HAP-1 (cell line): ENCODE measurements at regions not wholly inside any gene's neighbourhood (a gene's known extent, or its start where the extent isn't known, plus 50 kb on each side); places are given as distances from the start of the nearest gene placed in this dataset.

Experiments
- DNase-seq, 2 experiments: peaks; one replicate each; pipeline ENCODE4 v3.0.0-alpha.2; 2016 to 2020; ENCODE audit warnings: low spot score in 2 of 2
- H3K27me3 ChIP-seq: fragments of 250-450 bp; sonication (Bioruptor Pico); 2 replicates; pipeline ENCODE4 v1.5.1; 2020; ENCODE audit warnings: low read depth, mild to moderate bottlenecking, moderate library complexity
- H3K36me3 ChIP-seq: fragments of 250-450 bp; sonication (Bioruptor Pico); replicated peaks from 2 replicates; pipeline ENCODE4 v1.5.1; 2020; ENCODE audit warnings: mild to moderate bottlenecking
- H3K4me1 ChIP-seq: fragments of 250-450 bp; sonication (Bioruptor Pico); 2 replicates; pipeline ENCODE4 v1.5.1; 2020; ENCODE audit warnings: mild to moderate bottlenecking
- H3K4me3 ChIP-seq: fragments of 250-450 bp; sonication (Bioruptor Pico); 2 replicates; pipeline ENCODE4 v1.5.1; 2020; ENCODE audit warnings: mild to moderate bottlenecking, moderate library complexity
- H3K9me3 ChIP-seq: fragments of 250-450 bp; sonication (Bioruptor Pico); 2 replicates; pipeline ENCODE4 v1.5.1; 2020; ENCODE audit warnings: mild to moderate bottlenecking, moderate library complexity
- in situ Hi-C: fragments of 300-500 bp; cut with MboI; formaldehyde crosslinking; loops from 3 replicates; pipeline ENCODE4 v1.14.3; 2020; ENCODE audit warnings: low sequenced_read_pairs, inconsistent platforms, mixed read lengths

- no peaks in the 10 kb centered on the region for H3K9me3 ChIP-seq
- no peaks in the 10 kb centered on the region for H3K27me3 ChIP-seq
- H3K4me3 ChIP-seq = no peak overlapping the region
- no peaks in the 10 kb centered on the region for H3K36me3 ChIP-seq
- DNase-seq = no peak
- H3K4me1 ChIP-seq = no peaks in the 10 kb centered on the region
- in situ Hi-C loops = no loop called here
Measured at GRCh38 chr19:16000024-16000663, 51.3 kb downstream of the OR10H4 start.

- in situ Hi-C loops = no loop called here
- Histone ChIP-seq H3K4me1 (no peaks in the 10 kb centered on the region), H3K36me3 (no peaks in the 10 kb centered on the region), H3K4me3 (no peak overlapping the region), H3K9me3 (no peaks in the 10 kb centered on the region), H3K27me3 (no peaks in the 10 kb centered on the region)
- DNase-seq = no peak
Measured at GRCh38 chr19:16001481-16002312, 52.9 kb downstream of the OR10H4 start.

- Histone ChIP-seq H3K27me3 (no peaks in the 10 kb centered on the region), H3K36me3 (no peaks in the 10 kb centered on the region), H3K4me1 (no peaks in the 10 kb centered on the region), H3K4me3 (no peak overlapping the region), H3K9me3 (no peaks in the 10 kb centered on the region)
- no peak for DNase-seq
- in situ Hi-C loops = no loop called here
Measured at GRCh38 chr19:16002406-16003384, 53.9 kb downstream of the OR10H4 start.

GRCh38 chr19:16003391-16003790 is 54.6 kb downstream of the OR10H4 start:
- in situ Hi-C loops = no loop called here
- Histone ChIP-seq H3K9me3 (no peaks in the 10 kb centered on the region), H3K4me3 (no peak overlapping the region), H3K36me3 (no peaks in the 10 kb centered on the region), H3K4me1 (no peaks in the 10 kb centered on the region), H3K27me3 (no peaks in the 10 kb centered on the region)
- DNase-seq = no peak

DNA sequence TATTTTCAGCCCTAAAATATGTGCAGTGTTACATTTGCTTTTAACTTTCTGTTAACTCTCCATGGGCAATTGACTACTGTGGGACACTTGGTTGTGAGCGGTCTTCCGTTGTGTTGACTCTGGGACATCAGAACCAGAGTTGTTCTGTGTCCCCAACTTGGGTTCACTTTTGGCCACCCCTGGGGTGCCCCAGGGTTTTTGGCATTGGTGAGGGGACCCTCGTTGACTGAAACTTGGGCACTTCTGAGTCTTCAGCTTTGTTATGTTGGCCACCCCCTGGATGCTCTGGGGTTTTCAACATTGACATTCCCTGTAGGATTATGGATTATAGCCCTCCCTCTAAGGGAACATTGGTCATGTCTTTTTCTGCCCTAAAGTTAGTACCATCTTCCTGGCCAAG is 57.1 kb downstream of the OR10H4 start:
- no peaks in the 10 kb centered on the region for H3K9me3 ChIP-seq
- in situ Hi-C loops = no loop called here
- no peak overlapping the region for H3K4me3 ChIP-seq
- H3K36me3 ChIP-seq = no peaks in the 10 kb centered on the region
- no peak for DNase-seq
- H3K4me1 ChIP-seq = no peaks in the 10 kb centered on the region
- H3K27me3 ChIP-seq = no peaks in the 10 kb centered on the region

GRCh38 chr19:16012552-16012951 is 63.7 kb upstream of the TPM4 start:
- Histone ChIP-seq H3K36me3 (no peaks in the 10 kb centered on the region), H3K4me1 (no peaks in the 10 kb centered on the region), H3K4me3 (no peak overlapping the region), H3K27me3 (no peaks in the 10 kb centered on the region), H3K9me3 (no peaks in the 10 kb centered on the region)
- no peak for DNase-seq
- in situ Hi-C loops = no loop called here

DNA sequence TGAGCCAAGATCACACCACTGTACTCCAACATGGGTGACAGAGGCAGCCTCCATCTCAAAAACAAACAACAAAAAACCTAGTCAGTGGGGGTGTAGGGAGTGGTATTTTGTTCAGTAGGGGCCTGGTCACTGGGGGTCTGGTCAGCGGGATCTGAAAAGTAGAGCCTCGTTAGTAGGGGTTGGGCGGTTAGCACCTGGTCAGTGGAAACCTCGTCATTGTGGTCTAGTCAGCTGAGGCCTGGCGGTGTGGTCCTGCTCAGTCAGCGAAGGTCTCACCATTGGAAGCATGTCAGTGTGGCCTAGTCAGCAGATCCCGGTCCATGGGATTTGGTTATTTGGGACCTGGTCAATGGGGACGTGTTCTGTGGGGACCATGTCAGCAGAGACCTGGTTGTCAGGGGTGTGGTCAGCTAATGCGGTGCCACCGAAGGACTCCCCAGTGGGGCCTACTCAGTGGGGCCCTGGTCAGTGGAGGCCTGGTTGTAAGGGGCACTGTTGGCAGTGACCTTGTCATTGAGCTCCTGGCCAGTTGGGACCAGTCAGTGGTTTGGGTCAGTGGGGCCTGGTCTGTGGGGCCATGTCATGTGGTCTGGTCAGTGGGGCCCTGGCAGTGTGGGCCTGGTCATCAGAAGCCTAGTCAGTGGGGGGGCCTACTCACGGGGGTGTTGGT is 63.0 kb upstream of the TPM4 start:
- Histone ChIP-seq H3K4me3 (no peak overlapping the region), H3K9me3 (no peaks in the 10 kb centered on the region), H3K27me3 (no peaks in the 10 kb centered on the region), H3K4me1 (no peaks in the 10 kb centered on the region), H3K36me3 (no peaks in the 10 kb centered on the region)
- in situ Hi-C loops = no loop called here
- DNase-seq = no peak

DNA sequence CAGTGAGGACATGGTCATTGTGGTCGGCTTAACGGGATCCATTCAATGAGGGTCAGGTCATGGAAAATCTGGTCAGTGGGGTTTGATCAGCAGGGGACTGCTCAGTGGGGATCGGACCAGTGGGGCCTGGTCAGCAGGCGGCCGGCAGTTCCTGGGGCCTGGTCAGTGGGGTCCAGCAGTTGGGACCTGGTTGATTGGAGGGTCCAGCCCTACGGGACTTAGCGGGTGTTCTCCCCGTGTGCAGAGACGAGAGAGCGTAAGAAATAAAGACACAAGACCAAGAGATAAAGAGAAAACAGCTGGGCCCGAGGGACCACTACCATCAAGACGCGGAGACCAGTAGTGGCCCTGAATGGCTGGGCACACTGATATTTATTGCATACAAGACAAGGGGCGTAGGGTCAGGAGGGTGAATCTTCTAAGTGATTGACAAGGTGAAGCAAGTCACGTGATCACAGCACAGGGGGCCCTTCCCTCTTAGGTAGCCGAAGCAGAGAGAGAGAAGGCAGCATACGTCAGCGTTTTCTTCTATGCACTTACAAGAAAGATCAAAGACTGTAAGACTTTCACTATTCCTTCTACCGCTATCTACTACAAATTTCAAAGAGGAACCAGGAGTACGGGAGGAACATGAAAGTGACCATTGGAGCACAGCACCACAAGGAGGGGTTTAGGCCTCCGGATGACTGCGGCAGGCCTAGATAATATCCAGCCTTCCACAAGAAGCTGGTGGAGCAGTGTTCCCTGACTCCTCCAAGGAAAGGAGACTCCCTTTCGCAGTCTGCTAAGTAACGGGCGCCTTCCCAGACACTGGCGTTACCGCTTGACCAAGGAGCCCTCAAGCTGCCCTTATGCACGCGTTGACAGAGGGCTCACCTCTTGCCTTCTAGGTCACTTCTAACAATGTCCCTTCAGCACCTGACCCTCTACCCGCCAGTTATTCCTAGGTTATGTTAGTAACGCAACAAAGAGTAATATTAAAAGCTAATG is 62.1 kb upstream of the TPM4 start:
- no peak overlapping the region for H3K4me3 ChIP-seq
- no peaks in the 10 kb centered on the region for H3K9me3 ChIP-seq
- in situ Hi-C loops = no loop called here
- no peak for DNase-seq
- H3K36me3 ChIP-seq = no peaks in the 10 kb centered on the region
- H3K4me1 ChIP-seq = no peaks in the 10 kb centered on the region
- no peaks in the 10 kb centered on the region for H3K27me3 ChIP-seq

- Histone ChIP-seq H3K36me3 (no peaks in the 10 kb centered on the region), H3K9me3 (no peaks in the 10 kb centered on the region), H3K4me3 (no peak overlapping the region), H3K27me3 (no peaks in the 10 kb centered on the region), H3K4me1 (no peaks in the 10 kb centered on the region)
- no peak for DNase-seq
- in situ Hi-C loops = no loop called here
Measured at GRCh38 chr19:16014923-16015804, 61.1 kb upstream of the TPM4 start.

DNA sequence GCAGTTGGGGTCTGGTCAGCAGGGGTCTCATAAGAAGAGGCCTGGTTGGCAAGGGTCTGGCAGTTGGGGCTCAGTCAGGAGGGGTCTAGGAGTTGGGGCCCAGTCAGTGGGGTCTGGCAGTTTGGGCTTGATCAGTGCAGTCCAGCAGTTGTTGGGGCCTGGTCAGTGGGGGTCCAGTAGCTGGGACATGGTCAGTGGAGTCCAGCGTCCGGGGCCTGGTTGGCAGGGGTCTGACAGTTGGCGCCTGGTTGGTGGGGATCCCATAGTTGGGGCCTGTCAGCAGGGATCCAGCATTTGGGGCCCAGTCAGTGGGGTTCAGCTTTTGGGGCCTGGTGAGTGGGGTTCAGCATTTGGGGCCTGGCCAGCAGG is 60.5 kb upstream of the TPM4 start:
- Histone ChIP-seq H3K36me3 (no peaks in the 10 kb centered on the region), H3K9me3 (no peaks in the 10 kb centered on the region), H3K4me3 (no peak overlapping the region), H3K4me1 (no peaks in the 10 kb centered on the region), H3K27me3 (no peaks in the 10 kb centered on the region)
- in situ Hi-C loops = no loop called here
- no peak for DNase-seq

GRCh38 chr19:16016226-16017137 is 59.8 kb upstream of the TPM4 start:
- no peak for DNase-seq
- Histone ChIP-seq H3K4me1 (no peaks in the 10 kb centered on the region), H3K27me3 (no peaks in the 10 kb centered on the region), H3K4me3 (no peak overlapping the region), H3K9me3 (no peaks in the 10 kb centered on the region), H3K36me3 (no peaks in the 10 kb centered on the region)
- in situ Hi-C loops = no loop called here
